HG03520 (cell line): ENCODE measurements at regions not wholly inside any gene's neighbourhood (a gene's known extent, or its start where the extent isn't known, plus 50 kb on each side); places are given as distances from the start of the nearest gene placed in this dataset.

Experiments
- ATAC-seq: cut with Tn5 transposase; IDR thresholded peaks from one replicate; pipeline ENCODE4 v1.9.1; 2021; ENCODE audit warnings: mild to moderate bottlenecking, moderate library complexity; ENCODE audit not compliant: unreplicated experiment

- ATAC-seq: no peak
Observed at GRCh38 chr3:164477403-164477802, 600.9 kb downstream of the SI start.

GRCh38 chr3:164476631-164477030, 601.7 kb downstream of the SI start:
- no peak for ATAC-seq

- ATAC-seq: no peak
Observed at GRCh38 chr3:164470471-164470870, 607.8 kb downstream of the SI start.

- no peak for ATAC-seq
Observed at GRCh38 chr3:164468055-164468454, 610.2 kb downstream of the SI start.

- ATAC-seq: no peak
Observed at GRCh38 chr3:164467007-164467406, 611.3 kb downstream of the SI start.

GRCh38 chr3:164465172-164465571, 613.1 kb downstream of the SI start:
- ATAC-seq: no peak

- ATAC-seq: no peak
Observed at GRCh38 chr3:164460851-164461250, 617.4 kb downstream of the SI start.

- ATAC-seq: no peak
Observed at GRCh38 chr3:164459521-164460151, 618.7 kb downstream of the SI start.

- ATAC-seq: no peak
Observed at GRCh38 chr3:164458986-164459385, 619.3 kb downstream of the SI start.

GRCh38 chr3:164453714-164454113, 624.6 kb downstream of the SI start:
- no peak for ATAC-seq

GRCh38 chr3:164452707-164453106, 625.6 kb downstream of the SI start:
- no peak for ATAC-seq

- ATAC-seq: no peak
Observed at GRCh38 chr3:164451072-164451910, 627.0 kb downstream of the SI start.

- ATAC-seq: no peak
Observed at GRCh38 chr3:164450276-164450905, 627.9 kb downstream of the SI start.

GRCh38 chr3:164419220-164419619, 659.1 kb downstream of the SI start:
- ATAC-seq: no peak

- ATAC-seq: no peak
Observed at GRCh38 chr3:164418414-164418813, 659.9 kb downstream of the SI start.

GRCh38 chr3:164417955-164418354, 660.3 kb downstream of the SI start:
- no peak for ATAC-seq

GRCh38 chr3:164416491-164417222, 661.6 kb downstream of the SI start:
- ATAC-seq: no peak

GRCh38 chr3:164408326-164408725, 670.0 kb downstream of the SI start:
- no peak for ATAC-seq

GRCh38 chr3:164407111-164407510, 671.2 kb downstream of the SI start:
- no peak for ATAC-seq

- no peak for ATAC-seq
Observed at GRCh38 chr3:164406281-164406680, 672.0 kb downstream of the SI start.

GRCh38 chr3:164401923-164402322, 676.4 kb downstream of the SI start:
- no peak for ATAC-seq
